Endodermal cell (in vitro differentiated cells): ENCODE measurements at regions not wholly inside any gene's neighbourhood (a gene's known extent, or its start where the extent isn't known, plus 50 kb on each side); places are given as distances from the start of the nearest gene placed in this dataset.
A peak's percentile ranks its signal among the peaks of the same experiment; 100 is the strongest.

Experiments used
- DNase-seq: peaks from one replicate; pipeline ENCODE4 v3.0.0-alpha.2; 2017
- H3K27ac ChIP-seq: 2 replicates; pipeline ENCODE4 v1.5.1; 2013; ENCODE audit warnings: mild to moderate bottlenecking, low read depth, low read length, moderate library complexity
- H3K27me3 ChIP-seq: 2 replicates; pipeline ENCODE4 v1.6.1; 2013; ENCODE audit warnings: mild to moderate bottlenecking, low read length, moderate library complexity; ENCODE audit not compliant: insufficient read depth, control insufficient read depth, poor library complexity, severe bottlenecking
- H3K36me3 ChIP-seq: 2 replicates; pipeline ENCODE4 v1.7.0; 2013; ENCODE audit warnings: mild to moderate bottlenecking, low read length, moderate library complexity; ENCODE audit not compliant: control insufficient read depth, insufficient read depth
- H3K4me1 ChIP-seq: one replicate; pipeline ENCODE4 v1.7.0; 2013; ENCODE audit warnings: low read length; ENCODE audit not compliant: control insufficient read depth, insufficient read depth
- H3K4me3 ChIP-seq: 2 replicates; pipeline ENCODE4 v1.5.1; 2013; ENCODE audit warnings: mild to moderate bottlenecking, low read length, moderate library complexity
- H3K9ac ChIP-seq: 2 replicates; pipeline ENCODE4 v1.6.1; 2013; ENCODE audit warnings: mild to moderate bottlenecking, low read length, moderate library complexity; ENCODE audit not compliant: poor library complexity, severe bottlenecking; ENCODE audit errors: extremely low read depth
- H3K9me3 ChIP-seq: 2 replicates; pipeline ENCODE4 v1.6.1; 2013; ENCODE audit warnings: mild to moderate bottlenecking, low read length, moderate library complexity; ENCODE audit not compliant: control insufficient read depth
- H3K27ac Mint-ChIP-seq: 2 replicates; pipeline ENCODE4 v1.8.0; 2020; ENCODE audit warnings: mixed read lengths
- H3K27me3 Mint-ChIP-seq: 2 replicates; pipeline ENCODE4 v1.8.0; 2021; ENCODE audit warnings: mild to moderate bottlenecking, mixed read lengths; ENCODE audit not compliant: insufficient read depth
- H3K36me3 Mint-ChIP-seq: 2 replicates; pipeline ENCODE4 v1.8.0; 2020; ENCODE audit warnings: low read depth, mixed read lengths
- H3K4me1 Mint-ChIP-seq: 2 replicates; pipeline ENCODE4 v1.8.0; 2020; ENCODE audit warnings: mixed read lengths
- H3K4me3 Mint-ChIP-seq: 2 replicates; pipeline ENCODE4 v1.8.0; 2020; ENCODE audit warnings: mild to moderate bottlenecking, moderate library complexity, mixed read lengths
- H3K9me3 Mint-ChIP-seq: 2 replicates; pipeline ENCODE4 v1.8.0; 2020; ENCODE audit warnings: mild to moderate bottlenecking, mixed read lengths
- CTCF ChIP-seq: fragments of 200-600 bp; sonication (generic); conservative IDR thresholded peaks from 2 replicates; pipeline ENCODE4 v1.5.0; 2021; ENCODE audit warnings: antibody characterized with exemption, mild to moderate bottlenecking
- WGBS, 2 experiments: methylation state at CpG; one replicate each; pipeline versions ENCODE4 v1.1.5 to v1.1.7; 2013; ENCODE audit warnings: missing lambda C conversion rate in 2 of 2, mixed read lengths in 1 of 2; ENCODE audit not compliant: insufficient coverage in 1 of 2, insufficient read length in 1 of 2; 5-methylcytosine and 5-hydroxymethylcytosine counted together

GRCh38 chr13:72132075-72132474, 265.1 kb upstream of the DACH1 start:
- 80 to 90% methylated on average over 1 of the region's 2 CpGs for WGBS, 2 experiments
- H3K27me3 ChIP-seq = no peaks in the 10 kb centered on the region
- no peak for TF ChIP-seq CTCF

GRCh38 chr13:72129117-72129516, 262.1 kb upstream of the DACH1 start:
- no peaks in the 10 kb centered on the region for H3K9me3 ChIP-seq
- no peak for DNase-seq
- Mint-ChIP-seq H3K9me3 (no peaks in the 10 kb centered on the region), H3K27ac (no peak overlapping the region), H3K36me3 (no peaks in the 10 kb centered on the region), H3K4me3 (no peak overlapping the region), H3K27me3 (no peaks in the 10 kb centered on the region), H3K4me1 (no peaks in the 10 kb centered on the region)
- no peaks in the 10 kb centered on the region for H3K36me3 ChIP-seq
- whole genome bisulfite sequencing, 2 experiments = 76% methylated on average over 3 of the region's 3 CpGs; no CpG with 5 or more reads in 1 of the 2 experiments
- H3K27ac ChIP-seq = no peak overlapping the region
- TF ChIP-seq CTCF = no peak
- no peak overlapping the region for H3K4me3 ChIP-seq
- H3K9ac ChIP-seq = no peak overlapping the region
- H3K27me3 ChIP-seq = no peaks in the 10 kb centered on the region
- H3K4me1 ChIP-seq = no peaks in the 10 kb centered on the region

More at GRCh38 chr13:72132075-72132474, 265.1 kb upstream of the DACH1 start:
- H3K27ac Mint-ChIP-seq = peak overlapping the region; percentile 63
- Histone ChIP-seq H3K4me1 (no peaks in the 10 kb centered on the region), H3K9ac (peak overlapping the region; percentile 1), H3K27ac (no peak overlapping the region), H3K9me3 (no peaks in the 10 kb centered on the region), H3K36me3 (no peaks in the 10 kb centered on the region), H3K4me3 (no peak overlapping the region)
- H3K4me3 Mint-ChIP-seq = no peak overlapping the region
- no peaks in the 10 kb centered on the region for H3K36me3 Mint-ChIP-seq
- no peaks in the 10 kb centered on the region for H3K27me3 Mint-ChIP-seq
- H3K9me3 Mint-ChIP-seq = no peaks in the 10 kb centered on the region
- peaks cover 4% of the 10 kb centered on the region for H3K4me1 Mint-ChIP-seq
- no peak for DNase-seq

- no peak overlapping the region for H3K9ac ChIP-seq
- H3K4me1 ChIP-seq = no peaks in the 10 kb centered on the region
- Mint-ChIP-seq H3K4me1 (no peaks in the 10 kb centered on the region), H3K27me3 (no peaks in the 10 kb centered on the region), H3K4me3 (no peak overlapping the region), H3K36me3 (no peaks in the 10 kb centered on the region), H3K9me3 (no peaks in the 10 kb centered on the region), H3K27ac (no peak overlapping the region)
- H3K9me3 ChIP-seq = no peaks in the 10 kb centered on the region
- 86% methylated on average over 1 of the region's 1 CpG; no CpG with 5 or more reads in 1 of the 2 experiments for WGBS, 2 experiments
- DNase-seq = no peak
- H3K27me3 ChIP-seq = no peaks in the 10 kb centered on the region
- no peak overlapping the region for H3K4me3 ChIP-seq
- no peak overlapping the region for H3K27ac ChIP-seq
- H3K36me3 ChIP-seq = no peaks in the 10 kb centered on the region
- no peak for TF ChIP-seq CTCF
Measured at GRCh38 chr13:72127031-72127430, 260.0 kb upstream of the DACH1 start.
